GM12878 (cell line): ENCODE measurements at regions not wholly inside any gene's neighbourhood (a gene's known extent, or its start where the extent isn't known, plus 50 kb on each side); places are given as distances from the start of the nearest gene placed in this dataset.

Experiments used
- ATAC-seq: fragments of 200-7000 bp; cut with Tn5 transposase; 3 replicates; pipeline ENCODE4 v1.9.1; 2020; ENCODE audit warnings: mild to moderate bottlenecking, moderate library complexity
- BruUV-seq: library from RNA; stranded (reverse); fragments of 400-500 nt; replicated peaks from 2 replicates; lab custom pipeline; 2021; lab: Mats Ljungman, UMichigan
- CTCF ChIA-PET: fragments of 300-600 bp; sonication (Branson Sonifier 250); formaldehyde crosslinking; extraction: SDS; loops from one replicate; lab custom pipeline; 2021; ENCODE audit warnings: inconsistent platforms; lab: Yijun Ruan, JAX
- POLR2A ChIA-PET: fragments of 350-600 bp; formaldehyde crosslinking; extraction: SDS; loops from one replicate; lab custom pipeline; 2021; ENCODE audit warnings: inconsistent platforms; lab: Charles Lee
- RAD21 ChIA-PET: fragments of 300-600 bp; sonication (Branson Sonifier 250); formaldehyde crosslinking; loops from one replicate; lab custom pipeline; 2023; ENCODE audit warnings: antibody characterized with exemption; ENCODE audit not compliant: unreplicated experiment; lab: Charles Lee
- SMC1A ChIA-PET: fragments of 300-600 bp; sonication (Branson Sonifier 250); formaldehyde crosslinking; loops from one replicate; lab custom pipeline; 2023; ENCODE audit not compliant: unreplicated experiment, uncharacterized antibody; lab: Charles Lee
- DNase-seq: peaks from one replicate; pipeline ENCODE4 v3.0.0-alpha.2; 2011; ENCODE audit warnings: low read depth, low spot score
- FAIRE-seq: peaks from 3 replicates; lab custom pipeline; 2011; peaks lifted over from hg19 to GRCh38; lab: Jason Lieb, UNC
- H2AFZ ChIP-seq: 2 replicates; pipeline ENCODE4 v1.6.0; 2011; ENCODE audit warnings: low read depth, low read length, control low read depth; ENCODE audit not compliant: control insufficient read depth
- H3K27ac ChIP-seq: 2 replicates; pipeline ENCODE4 v1.5.1; 2011; ENCODE audit warnings: control low read depth; ENCODE audit not compliant: control insufficient read depth, insufficient read depth
- H3K27me3 ChIP-seq, 2 experiments: replicated peaks in 1 of 2; 2 replicates each; pipeline versions ENCODE4 v1.6.0 to v1.6.1; 2011; ENCODE audit warnings: low read length in 1 of 2; ENCODE audit not compliant: control insufficient read depth in 2 of 2, insufficient read depth in 2 of 2
- H3K36me3 ChIP-seq, 2 experiments: 2 replicates each; pipeline ENCODE4 v1.5.1; 2011; ENCODE audit warnings: low read length in 1 of 2; ENCODE audit not compliant: control insufficient read depth in 2 of 2, insufficient read depth in 2 of 2
- H3K4me1 ChIP-seq: 2 replicates; pipeline ENCODE4 v1.6.1; 2011; ENCODE audit warnings: mild to moderate bottlenecking, low read length, moderate library complexity, mixed read lengths; ENCODE audit not compliant: control insufficient read depth, insufficient read depth
- H3K4me2 ChIP-seq: 2 replicates; pipeline ENCODE4 v1.6.0; 2011; ENCODE audit warnings: control low read depth; ENCODE audit not compliant: control insufficient read depth, insufficient read depth
- H3K4me3 ChIP-seq: fragments of 200-600 bp; sonication (generic); 2 replicates; pipeline ENCODE4 v1.5.1; 2016
- H3K79me2 ChIP-seq: 2 replicates; pipeline ENCODE4 v1.6.0; 2011; ENCODE audit warnings: low read length; ENCODE audit not compliant: control insufficient read depth, insufficient read depth
- H3K9ac ChIP-seq: 2 replicates; pipeline ENCODE4 v1.8.0; 2011; ENCODE audit warnings: low read length, control low read depth, mixed read lengths; ENCODE audit not compliant: control insufficient read depth, insufficient read depth
- H3K9me3 ChIP-seq: replicated peaks from 3 replicates; pipeline ENCODE4 v1.5.1; 2011; ENCODE audit warnings: mild to moderate bottlenecking, low read length; ENCODE audit not compliant: control insufficient read depth, insufficient read depth
- H4K20me1 ChIP-seq: 2 replicates; pipeline ENCODE4 v1.6.0; 2011; ENCODE audit not compliant: control insufficient read depth, insufficient read depth
- GABPA ChIP-seq: IDR thresholded peaks from 2 replicates; pipeline ENCODE4 v1.6.1; 2014; ENCODE audit warnings: antibody characterized with exemption, low read depth, mild to moderate bottlenecking, inconsistent platforms
- IKZF2 ChIP-seq, 2 experiments: fragments of 450-650 bp; IDR thresholded peaks; 2 replicates each; pipeline ENCODE4 v1.6.1; 2017; ENCODE audit warnings: mild to moderate bottlenecking in 2 of 2, moderate library complexity in 2 of 2
- MYB ChIP-seq: fragments of 150-350 bp; IDR thresholded peaks from 2 replicates; pipeline ENCODE4 v1.6.1; 2014; ENCODE audit warnings: mild to moderate bottlenecking, low read depth, low read length, borderline replicate concordance
- MYC ChIP-seq: IDR thresholded peaks from 2 replicates; pipeline ENCODE4 v1.6.1; 2011; ENCODE audit warnings: mild to moderate bottlenecking, low read length, moderate library complexity, inconsistent platforms; ENCODE audit not compliant: insufficient read depth, insufficient replicate concordance, insufficient read length, severe bottlenecking
- NFYB ChIP-seq: IDR thresholded peaks from 2 replicates; pipeline ENCODE4 v1.6.1; 2011; ENCODE audit warnings: low read depth, mild to moderate bottlenecking, low read length, improper control_type of control experiment, moderate library complexity; ENCODE audit not compliant: insufficient read depth
- NKRF ChIP-seq: fragments of 450-650 bp; conservative IDR thresholded peaks from 2 replicates; pipeline ENCODE4 v1.6.1; 2017; ENCODE audit warnings: mild to moderate bottlenecking, moderate library complexity
- NR2C1 ChIP-seq: fragments of 450-650 bp; IDR thresholded peaks from 2 replicates; pipeline ENCODE4 v1.6.1; 2017; ENCODE audit warnings: antibody characterized with exemption, mild to moderate bottlenecking, moderate library complexity
- RB1 ChIP-seq: fragments of 450-650 bp; formaldehyde crosslinking; IDR thresholded peaks from 2 replicates; pipeline ENCODE4 v1.6.1; 2017; ENCODE audit warnings: mild to moderate bottlenecking, borderline replicate concordance
- RCOR1 ChIP-seq: conservative IDR thresholded peaks from 2 replicates; pipeline ENCODE4 v1.6.1; 2012; ENCODE audit warnings: low read depth, low read length, improper control_type of control experiment
- SMAD1 ChIP-seq: fragments of 450-650 bp; IDR thresholded peaks from 2 replicates; pipeline ENCODE4 v1.6.1; 2018; ENCODE audit warnings: mild to moderate bottlenecking, low read depth; ENCODE audit not compliant: partially characterized antibody
- SPI1 ChIP-seq: IDR thresholded peaks from 2 replicates; pipeline ENCODE4 v1.6.1; 2011; ENCODE audit warnings: low read depth, mild to moderate bottlenecking, low read length, moderate library complexity, borderline replicate concordance; ENCODE audit not compliant: insufficient read depth
- ZBTB40 ChIP-seq: fragments of 450-650 bp; IDR thresholded peaks from 2 replicates; pipeline ENCODE4 v1.6.1; 2016; ENCODE audit warnings: mild to moderate bottlenecking, moderate library complexity, borderline replicate concordance
- ZNF24 ChIP-seq: fragments of 450-650 bp; IDR thresholded peaks from 2 replicates; pipeline ENCODE4 v1.6.1; 2017; ENCODE audit warnings: antibody characterized with exemption, mild to moderate bottlenecking
- ZSCAN29 ChIP-seq: fragments of 450-650 bp; IDR thresholded peaks from 2 replicates; pipeline ENCODE4 v1.6.1; 2017; ENCODE audit warnings: mild to moderate bottlenecking, moderate library complexity
- ZZZ3 ChIP-seq: IDR thresholded peaks from 2 replicates; pipeline ENCODE4 v1.6.1; 2011; ENCODE audit warnings: low read depth; ENCODE audit not compliant: control insufficient read depth, insufficient read length
- WGBS: methylation state at CpG from one replicate; pipeline ENCODE4 v1.1.6; 2016; ENCODE audit warnings: low lambda C conversion rate; ENCODE audit not compliant: insufficient replicate concordance, insufficient coverage; ENCODE audit errors: missing lambda C conversion rate; 5-methylcytosine and 5-hydroxymethylcytosine counted together
- in situ Hi-C: fragments of 300-500 bp; cut with MboI; formaldehyde crosslinking; loops from 9 replicates; pipeline ENCODE4 v1.14.3; 2018; ENCODE audit warnings: mixed read lengths
- intact Hi-C: fragments of 100-400 bp; cut with micrococcal nuclease; formaldehyde crosslinking; loops from one replicate; pipeline ENCODE4 v1.14.2; 2022; ENCODE audit not compliant: unreplicated experiment
- TF ChIP-seq, protein P1 (sequence below): IDR thresholded peaks from 2 replicates; pipeline ENCODE4 v1.6.1; 2012; ENCODE audit warnings: low read length, inconsistent platforms

DNA sequence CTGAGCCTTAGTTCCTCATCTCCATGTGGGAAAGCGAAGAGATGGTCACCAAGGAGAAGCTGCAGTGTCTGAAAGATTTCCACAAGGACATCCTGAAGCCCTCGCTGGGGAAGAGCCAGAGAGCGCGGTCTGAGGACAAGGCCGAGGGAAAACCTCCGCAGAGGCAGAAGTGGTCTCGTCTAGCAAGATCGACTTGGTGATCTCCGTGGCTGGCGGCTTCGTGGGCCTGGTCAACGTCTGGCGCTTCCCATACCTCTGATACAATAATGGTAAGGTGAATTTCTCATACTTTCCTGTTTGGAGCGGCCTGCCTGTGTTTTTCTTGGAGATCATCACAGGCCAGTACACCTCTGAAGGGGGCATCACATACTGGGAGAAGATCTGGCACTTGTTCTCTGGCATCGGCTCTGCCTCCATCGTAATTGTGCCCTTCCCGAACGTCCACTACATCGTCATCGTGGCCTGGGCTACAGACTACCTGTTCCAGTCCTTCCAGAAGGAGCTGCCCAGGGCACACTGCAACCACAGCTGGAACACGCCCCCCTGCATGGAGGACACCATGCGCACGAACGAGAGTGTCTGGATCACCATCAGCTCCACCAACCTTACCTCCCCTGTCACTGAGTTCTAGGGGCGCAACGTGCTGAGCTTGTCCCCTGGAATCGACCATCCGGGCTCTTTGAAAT, 841.1 kb upstream of the TMPRSS15 start (continued):
- TF ChIP-seq RCOR1 = no peak
- no peak for TF ChIP-seq MYB
- TF ChIP-seq SPI1 = no peak
- no peak for TF ChIP-seq ZBTB40
- TF ChIP-seq, all 136 proteins: peak for 0

- POLR2A ChIA-PET = no interaction called here
- TF ChIP-seq SMAD1 (no peak), NKRF (no peak), GABPA (no peak), IKZF2 (IDR thresholded peaks at IDR 0.05) (no peak), ZNF24 (no peak), ZSCAN29 (no peak), NR2C1 (no peak), NFYB (no peak), ZZZ3 (no peak), MYC (no peak), RB1 (no peak)
- TF ChIP-seq, protein P1, sequence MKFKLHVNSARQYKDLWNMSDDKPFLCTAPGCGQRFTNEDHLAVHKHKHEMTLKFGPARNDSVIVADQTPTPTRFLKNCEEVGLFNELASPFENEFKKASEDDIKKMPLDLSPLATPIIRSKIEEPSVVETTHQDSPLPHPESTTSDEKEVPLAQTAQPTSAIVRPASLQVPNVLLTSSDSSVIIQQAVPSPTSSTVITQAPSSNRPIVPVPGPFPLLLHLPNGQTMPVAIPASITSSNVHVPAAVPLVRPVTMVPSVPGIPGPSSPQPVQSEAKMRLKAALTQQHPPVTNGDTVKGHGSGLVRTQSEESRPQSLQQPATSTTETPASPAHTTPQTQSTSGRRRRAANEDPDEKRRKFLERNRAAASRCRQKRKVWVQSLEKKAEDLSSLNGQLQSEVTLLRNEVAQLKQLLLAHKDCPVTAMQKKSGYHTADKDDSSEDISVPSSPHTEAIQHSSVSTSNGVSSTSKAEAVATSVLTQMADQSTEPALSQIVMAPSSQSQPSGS = no peak
These were observed 841.6 kb upstream of the TMPRSS15 start for GRCh38 chr21:19245188-19245580.

More at GRCh38 chr21:19245188-19245580, 841.6 kb upstream of the TMPRSS15 start:
- FAIRE-seq (no peak), DNase-seq (no peak), ATAC-seq (no peak)
- in situ Hi-C loops = no loop called here
- Histone ChIP-seq H3K9ac (no peak overlapping the region), H3K27me3 (no peaks in the 10 kb centered on the region), H4K20me1 (no peaks in the 10 kb centered on the region), H3K9me3 (no peaks in the 10 kb centered on the region; the same call in 2 of the 3 replicates), H3K79me2 (no peaks in the 10 kb centered on the region), H2AFZ (no peak overlapping the region), H3K4me3 (no peak overlapping the region), H3K4me1 (no peaks in the 10 kb centered on the region), H3K4me2 (no peak overlapping the region), H3K27ac (no peak overlapping the region), H3K36me3 (no peaks in the 10 kb centered on the region)
- intact Hi-C loops = no loop called here
- BruUV-seq = no TSS peak
- SMC1A ChIA-PET = no interaction called here
- RAD21 ChIA-PET = no interaction called here
- CTCF ChIA-PET = no interaction called here
- 49% methylated on average over 14 of the region's 14 CpGs for WGBS
